Brain microvascular endothelial cell (primary cell): ENCODE measurements at regions not wholly inside any gene's neighbourhood (a gene's known extent, or its start where the extent isn't known, plus 50 kb on each side); places are given as distances from the start of the nearest gene placed in this dataset.

Source experiments
- DNase-seq: peaks from one replicate; pipeline ENCODE4 v3.0.0-alpha.2; 2020
- H3K27ac ChIP-seq: fragments of 250-450 bp; sonication (Bioruptor Pico); 2 replicates; pipeline ENCODE4 v1.5.1; 2020; ENCODE audit warnings: mild to moderate bottlenecking, moderate library complexity
- H3K27me3 ChIP-seq: fragments of 250-450 bp; sonication (Bioruptor Pico); replicated peaks from 2 replicates; pipeline ENCODE4 v1.5.1; 2020; ENCODE audit warnings: mild to moderate bottlenecking
- H3K36me3 ChIP-seq: fragments of 250-450 bp; sonication (Bioruptor Pico); replicated peaks from 2 replicates; pipeline ENCODE4 v1.5.1; 2020; ENCODE audit warnings: mild to moderate bottlenecking
- H3K4me3 ChIP-seq: 2 replicates; pipeline ENCODE4 v1.5.1; 2011; ENCODE audit warnings: low read depth, mild to moderate bottlenecking, control low read depth, low read length, moderate library complexity
- CTCF ChIP-seq: IDR thresholded peaks from 2 replicates; pipeline ENCODE4 v1.5.1; 2011; ENCODE audit warnings: low read depth, mild to moderate bottlenecking, moderate library complexity, low read length, control low read depth, inconsistent platforms; ENCODE audit errors: missing control alignments
- in situ Hi-C: cut with HindIII; loops from 2 replicates; pipeline ENCODE4 v1.10.0; 2017; ENCODE audit warnings: low sequenced_read_pairs, low pct_ligation_motif_present

DNA sequence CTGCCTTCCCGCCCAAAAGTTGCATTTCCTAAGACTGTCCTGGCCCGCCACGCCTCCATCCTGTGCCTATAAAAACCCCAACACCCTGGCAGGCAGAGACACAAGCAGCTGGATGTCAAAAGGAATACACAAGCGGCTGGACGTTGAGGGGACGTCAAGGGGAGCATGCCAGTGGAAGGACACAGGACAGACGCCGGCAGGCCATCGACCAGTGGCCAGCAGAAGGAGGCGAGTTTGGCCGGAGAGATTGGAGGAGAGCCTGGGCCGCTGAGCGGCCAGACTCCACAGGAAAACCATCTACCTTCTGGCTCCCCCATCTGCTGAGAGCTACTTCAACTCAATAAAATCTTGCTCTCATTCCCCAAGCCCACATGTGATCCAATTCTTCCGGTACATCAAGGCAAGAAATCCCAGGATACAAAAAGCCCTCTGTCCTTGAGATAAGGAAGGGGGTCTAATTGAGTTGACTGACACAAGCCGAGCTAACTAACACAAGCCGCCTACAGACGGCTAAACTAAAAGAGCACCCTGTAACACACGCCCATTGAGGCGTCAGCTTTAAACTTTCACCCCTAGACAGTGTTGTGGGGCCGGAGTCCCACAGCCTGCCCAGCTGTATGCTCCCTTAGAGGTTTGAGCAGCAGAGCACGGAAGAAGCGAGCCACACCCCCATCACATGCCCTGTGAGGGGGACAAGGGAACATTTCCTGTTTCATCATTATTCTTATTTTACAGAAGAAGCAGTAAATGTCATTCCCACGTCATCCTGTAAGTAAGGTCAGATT is 150.3 kb upstream of the PHYHIPL start:
- in situ Hi-C loops, result no loop called here
- no peak for DNase-seq

GRCh38 chr10:59027975-59028655 is 148.3 kb upstream of the PHYHIPL start:
- Histone ChIP-seq H3K4me3 (no peak overlapping the region), H3K27me3 (no peaks in the 10 kb centered on the region), H3K36me3 (no peaks in the 10 kb centered on the region), H3K27ac (peak overlapping the region; percentile 50)
- no peak for TF ChIP-seq CTCF
- peak; percentile 59 for DNase-seq
- in situ Hi-C loops, result no loop called here

More for the DNA sequence above, 150.3 kb upstream of the PHYHIPL start:
- no peak overlapping the region for H3K4me3 ChIP-seq
- H3K27me3 ChIP-seq, result no peaks in the 10 kb centered on the region
- no peak for TF ChIP-seq CTCF
- H3K36me3 ChIP-seq, result no peaks in the 10 kb centered on the region
- H3K27ac ChIP-seq, result no peak overlapping the region

GRCh38 chr10:59033622-59034021 is 142.8 kb upstream of the PHYHIPL start:
- TF ChIP-seq CTCF, result no peak
- DNase-seq, result peak; percentile 51
- Histone ChIP-seq H3K27ac (no peak overlapping the region), H3K36me3 (no peaks in the 10 kb centered on the region), H3K27me3 (no peaks in the 10 kb centered on the region), H3K4me3 (no peak overlapping the region)
- in situ Hi-C loops, result no loop called here

DNA sequence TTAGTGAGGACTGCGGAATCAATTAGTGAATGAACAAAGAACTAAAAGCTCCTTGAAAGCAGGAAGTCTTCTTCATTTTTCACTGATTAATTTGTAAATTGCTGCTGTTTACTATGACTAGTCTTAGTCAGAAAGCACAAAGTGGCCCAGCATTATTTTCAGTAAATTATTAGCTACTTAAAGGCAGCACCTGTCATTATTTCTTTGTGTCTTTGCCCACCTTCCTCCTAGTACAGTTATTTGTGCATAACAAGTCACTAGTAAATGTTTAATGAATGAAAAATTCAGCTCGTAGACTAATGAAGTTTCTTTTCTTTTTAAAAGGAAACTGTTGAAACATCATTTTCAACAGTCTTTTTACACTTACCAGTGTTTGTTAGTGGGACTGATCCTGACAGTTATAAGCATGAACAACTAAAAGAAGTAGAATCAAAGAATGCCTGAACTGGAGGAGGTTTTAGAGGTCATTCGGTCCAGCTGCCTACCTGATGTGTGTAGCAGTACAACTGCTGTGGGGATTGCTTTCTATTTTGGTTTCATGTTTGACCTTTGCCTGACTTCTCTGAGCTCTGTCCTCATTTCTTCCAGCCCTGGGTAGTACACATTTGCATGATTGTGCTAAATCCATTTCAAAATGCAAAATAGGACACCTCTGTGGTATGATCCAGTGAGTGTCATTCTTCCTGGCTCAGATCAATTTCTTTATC is 140.0 kb upstream of the PHYHIPL start:
- no peak overlapping the region for H3K4me3 ChIP-seq
- in situ Hi-C loops, result no loop called here
- no peak for TF ChIP-seq CTCF
- no peak for DNase-seq
- H3K27ac ChIP-seq, result no peak overlapping the region
- H3K36me3 ChIP-seq, result no peaks in the 10 kb centered on the region
- H3K27me3 ChIP-seq, result no peaks in the 10 kb centered on the region

GRCh38 chr10:59037018-59037389 is 139.4 kb upstream of the PHYHIPL start:
- H3K36me3 ChIP-seq, result no peaks in the 10 kb centered on the region
- DNase-seq, result no peak
- no peak overlapping the region for H3K27ac ChIP-seq
- no peak for TF ChIP-seq CTCF
- in situ Hi-C loops, result no loop called here
- no peaks in the 10 kb centered on the region for H3K27me3 ChIP-seq
- H3K4me3 ChIP-seq, result no peak overlapping the region
